K562 (cell line): ENCODE measurements at regions not wholly inside any gene's neighbourhood (a gene's known extent, or its start where the extent isn't known, plus 50 kb on each side); places are given as distances from the start of the nearest gene placed in this dataset.

Experiments
- GTF3C2 ChIP-seq: IDR thresholded peaks from 3 replicates; pipeline ENCODE4 v1.6.1; 2011; ENCODE audit warnings: borderline replicate concordance, mild to moderate bottlenecking, moderate library complexity; ENCODE audit not compliant: insufficient read length; ENCODE audit errors: extremely low read depth
- ZNF347 ChIP-seq: fragments of 450-650 bp; formaldehyde crosslinking; IDR thresholded peaks from 2 replicates; pipeline ENCODE4 v1.4.0; 2020; ENCODE audit warnings: low read depth, mild to moderate bottlenecking, moderate library complexity
- ZNF696 ChIP-seq: fragments of 250-450 bp; sonication (Bioruptor Pico); conservative IDR thresholded peaks from 2 replicates; pipeline ENCODE4 v1.4.0; 2020; ENCODE audit warnings: mild to moderate bottlenecking, moderate library complexity
- TF ChIP-seq, protein P1 (sequence below): sonication (generic); formaldehyde crosslinking; IDR thresholded peaks from 2 replicates; pipeline ENCODE4 v1.8.1; 2023; ENCODE audit warnings: missing genetic modification reagents, mild to moderate bottlenecking, borderline replicate concordance

DNA sequence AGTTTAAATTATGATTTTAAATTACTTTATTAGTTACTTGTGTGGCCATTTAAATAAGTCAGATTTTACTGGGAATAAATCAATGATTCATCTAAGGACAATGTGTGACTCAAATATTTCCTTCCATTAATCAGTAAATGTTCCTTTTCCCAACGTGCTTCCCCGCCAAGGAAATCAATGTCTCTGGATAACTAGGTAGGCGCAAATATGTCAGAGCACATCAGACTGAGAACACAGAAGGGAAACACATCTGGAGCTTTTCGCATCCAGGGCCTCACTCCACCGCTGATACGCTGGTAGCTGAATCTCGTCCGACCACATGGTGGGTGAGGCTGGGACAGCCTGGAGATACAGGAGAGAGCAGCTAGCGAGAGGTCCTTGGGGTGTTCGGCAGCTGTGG lies 56.4 kb upstream of the RPS6KA2 start (continued):
- TF ChIP-seq GTF3C2 (no peak), ZNF347 (CRISPR knock-in tag) (no peak), ZNF696 (CRISPR knock-in tag) (no peak)
- TF ChIP-seq, protein P1, sequence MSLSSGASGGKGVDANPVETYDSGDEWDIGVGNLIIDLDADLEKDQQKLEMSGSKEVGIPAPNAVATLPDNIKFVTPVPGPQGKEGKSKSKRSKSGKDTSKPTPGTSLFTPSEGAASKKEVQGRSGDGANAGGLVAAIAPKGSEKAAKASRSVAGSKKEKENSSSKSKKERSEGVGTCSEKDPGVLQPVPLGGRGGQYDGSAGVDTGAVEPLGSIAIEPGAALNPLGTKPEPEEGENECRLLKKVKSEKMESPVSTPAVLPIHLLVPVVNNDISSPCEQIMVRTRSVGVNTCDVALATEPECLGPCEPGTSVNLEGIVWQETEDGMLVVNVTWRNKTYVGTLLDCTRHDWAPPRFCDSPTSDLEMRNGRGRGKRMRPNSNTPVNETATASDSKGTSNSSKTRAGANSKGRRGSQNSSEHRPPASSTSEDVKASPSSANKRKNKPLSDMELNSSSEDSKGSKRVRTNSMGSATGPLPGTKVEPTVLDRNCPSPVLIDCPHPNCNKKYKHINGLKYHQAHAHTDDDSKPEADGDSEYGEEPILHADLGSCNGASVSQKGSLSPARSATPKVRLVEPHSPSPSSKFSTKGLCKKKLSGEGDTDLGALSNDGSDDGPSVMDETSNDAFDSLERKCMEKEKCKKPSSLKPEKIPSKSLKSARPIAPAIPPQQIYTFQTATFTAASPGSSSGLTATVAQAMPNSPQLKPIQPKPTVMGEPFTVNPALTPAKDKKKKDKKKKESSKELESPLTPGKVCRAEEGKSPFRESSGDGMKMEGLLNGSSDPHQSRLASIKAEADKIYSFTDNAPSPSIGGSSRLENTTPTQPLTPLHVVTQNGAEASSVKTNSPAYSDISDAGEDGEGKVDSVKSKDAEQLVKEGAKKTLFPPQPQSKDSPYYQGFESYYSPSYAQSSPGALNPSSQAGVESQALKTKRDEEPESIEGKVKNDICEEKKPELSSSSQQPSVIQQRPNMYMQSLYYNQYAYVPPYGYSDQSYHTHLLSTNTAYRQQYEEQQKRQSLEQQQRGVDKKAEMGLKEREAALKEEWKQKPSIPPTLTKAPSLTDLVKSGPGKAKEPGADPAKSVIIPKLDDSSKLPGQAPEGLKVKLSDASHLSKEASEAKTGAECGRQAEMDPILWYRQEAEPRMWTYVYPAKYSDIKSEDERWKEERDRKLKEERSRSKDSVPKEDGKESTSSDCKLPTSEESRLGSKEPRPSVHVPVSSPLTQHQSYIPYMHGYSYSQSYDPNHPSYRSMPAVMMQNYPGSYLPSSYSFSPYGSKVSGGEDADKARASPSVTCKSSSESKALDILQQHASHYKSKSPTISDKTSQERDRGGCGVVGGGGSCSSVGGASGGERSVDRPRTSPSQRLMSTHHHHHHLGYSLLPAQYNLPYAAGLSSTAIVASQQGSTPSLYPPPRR (CRISPR knock-in tag), result no peak
